PFSK-1 (cell line): ENCODE measurements at regions not wholly inside any gene's neighbourhood (a gene's known extent, or its start where the extent isn't known, plus 50 kb on each side); places are given as distances from the start of the nearest gene placed in this dataset.

Source experiments
- FOXP2 ChIP-seq: optimal IDR thresholded peaks from 2 replicates; pipeline ENCODE3; 2011; ENCODE audit warnings: borderline replicate concordance, control low read depth, inconsistent platforms; ENCODE audit not compliant: insufficient read depth; ENCODE audit errors: extremely low read length, extremely low read depth
- POLR2AphosphoS5 ChIP-seq: IDR thresholded peaks from 2 replicates; pipeline ENCODE4 v1.6.1; 2012; ENCODE audit warnings: low read depth, mild to moderate bottlenecking, control low read depth, low read length, moderate library complexity
- REST ChIP-seq, 2 experiments: IDR thresholded peaks; 2 replicates each; pipeline versions ENCODE4 v1.6.1 to v1.8.0; 2011 to 2012; ENCODE audit warnings: low read depth in 2 of 2, low read length in 2 of 2, control low read depth in 1 of 2, inconsistent platforms in 1 of 2, mild to moderate bottlenecking in 1 of 2, moderate library complexity in 1 of 2; ENCODE audit not compliant: insufficient read depth in 1 of 2
- SIN3A ChIP-seq: IDR thresholded peaks from 2 replicates; pipeline ENCODE4 v1.6.1; 2012; ENCODE audit warnings: mild to moderate bottlenecking, low read length, moderate library complexity, borderline replicate concordance; ENCODE audit not compliant: insufficient read depth
- TAF1 ChIP-seq: IDR thresholded peaks from 2 replicates; pipeline ENCODE4 v1.6.1; 2012; ENCODE audit warnings: low read length, control low read depth, borderline replicate concordance; ENCODE audit not compliant: insufficient read depth

GRCh38 chr2:195307751-195308150 lies 349.3 kb upstream of the SLC39A10 start:
- no peak for TF ChIP-seq POLR2AphosphoS5
- no peak for TF ChIP-seq REST (IDR thresholded peaks at IDR 0.05; ENCODE audit: insufficient read depth in 1 of 2, low read depth in 2 of 2, low read length in 2 of 2)
- no peak for TF ChIP-seq TAF1
- no peak for TF ChIP-seq FOXP2
- no peak for TF ChIP-seq SIN3A

DNA sequence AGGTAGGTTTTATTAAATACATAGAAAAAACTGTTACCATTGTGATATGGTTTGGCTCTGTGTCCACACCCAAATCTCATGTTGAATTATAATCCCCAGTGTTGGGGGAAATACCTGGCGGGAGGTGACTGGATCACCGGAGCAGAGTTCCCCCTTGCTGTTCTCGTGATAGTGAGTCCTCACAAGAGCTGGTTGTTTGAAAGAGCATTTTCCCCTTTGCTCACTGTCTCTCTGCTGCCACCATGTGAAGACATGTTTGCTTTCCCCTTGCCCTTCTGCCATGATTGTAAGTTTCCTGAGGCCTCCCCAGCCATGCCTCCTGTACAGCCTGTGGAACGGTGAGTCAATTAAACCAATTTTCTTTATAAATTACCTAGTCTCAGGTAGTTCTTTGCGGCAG lies 352.7 kb upstream of the SLC39A10 start:
- TF ChIP-seq TAF1: no peak
- no peak for TF ChIP-seq POLR2AphosphoS5
- no peak for TF ChIP-seq SIN3A
- TF ChIP-seq FOXP2: no peak
- no peak for TF ChIP-seq REST (IDR thresholded peaks at IDR 0.05; ENCODE audit: insufficient read depth in 1 of 2, low read depth in 2 of 2, low read length in 2 of 2)

GRCh38 chr2:195300631-195301030 lies 356.4 kb upstream of the SLC39A10 start:
- TF ChIP-seq FOXP2 (no peak), REST (IDR thresholded peaks at IDR 0.05; ENCODE audit: insufficient read depth in 1 of 2, low read depth in 2 of 2, low read length in 2 of 2) (no peak), TAF1 (no peak), POLR2AphosphoS5 (no peak), SIN3A (no peak)

- TF ChIP-seq SIN3A (no peak), REST (IDR thresholded peaks at IDR 0.05; ENCODE audit: insufficient read depth in 1 of 2, low read depth in 2 of 2, low read length in 2 of 2) (no peak), POLR2AphosphoS5 (no peak), TAF1 (no peak), FOXP2 (no peak)
Observed at GRCh38 chr2:195299600-195299999, 357.4 kb upstream of the SLC39A10 start.

- TF ChIP-seq REST (IDR thresholded peaks at IDR 0.05; ENCODE audit: insufficient read depth in 1 of 2, low read depth in 2 of 2, low read length in 2 of 2) (no peak), TAF1 (no peak), SIN3A (no peak), FOXP2 (no peak), POLR2AphosphoS5 (no peak)
Observed at GRCh38 chr2:195296490-195296889, 360.5 kb upstream of the SLC39A10 start.
